MG63 (cell line): ENCODE measurements at regions not wholly inside any gene's neighbourhood (a gene's known extent, or its start where the extent isn't known, plus 50 kb on each side); places are given as distances from the start of the nearest gene placed in this dataset.

Source experiments
- DNase-seq: peaks from one replicate; pipeline ENCODE4 v3.0.0-alpha.2; 2020
- H3K27me3 ChIP-seq: fragments of 250-450 bp; sonication (Bioruptor Pico); 2 replicates; pipeline ENCODE4 v1.5.1; 2020; ENCODE audit warnings: mild to moderate bottlenecking, moderate library complexity
- H3K36me3 ChIP-seq: fragments of 250-450 bp; sonication (Bioruptor Pico); 2 replicates; pipeline ENCODE4 v1.5.1; 2020; ENCODE audit warnings: mild to moderate bottlenecking, moderate library complexity
- H3K4me3 ChIP-seq: fragments of 250-450 bp; sonication (Bioruptor Pico); 2 replicates; pipeline ENCODE4 v1.5.1; 2020; ENCODE audit warnings: mild to moderate bottlenecking, moderate library complexity
- H3K9me3 ChIP-seq: fragments of 250-450 bp; sonication (Bioruptor Pico); 2 replicates; pipeline ENCODE4 v1.5.1; 2020; ENCODE audit warnings: mild to moderate bottlenecking, moderate library complexity

DNA sequence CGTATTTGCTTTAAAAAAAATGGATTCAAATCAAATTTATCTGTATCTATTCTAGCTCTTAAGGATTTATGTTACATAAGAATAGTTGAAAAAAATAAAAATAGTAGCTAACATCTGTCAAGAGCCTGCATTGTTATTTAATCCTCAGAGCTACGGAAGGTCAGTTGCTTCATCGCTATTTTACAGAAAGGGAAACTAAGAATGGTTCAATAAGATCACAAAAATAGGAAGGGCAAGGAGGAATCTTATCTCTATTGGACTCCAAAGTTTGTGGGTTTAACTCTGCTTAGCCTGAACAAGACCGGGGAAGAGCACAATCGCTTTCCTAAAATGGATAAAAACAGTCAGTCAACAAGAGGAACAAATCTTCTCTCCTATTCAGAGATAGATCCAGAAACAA is 270.2 kb upstream of the SMIM31 start:
- Histone ChIP-seq H3K27me3 (no peaks in the 10 kb centered on the region), H3K36me3 (no peaks in the 10 kb centered on the region), H3K9me3 (no peaks in the 10 kb centered on the region), H3K4me3 (no peak overlapping the region)
- no peak for DNase-seq

DNA sequence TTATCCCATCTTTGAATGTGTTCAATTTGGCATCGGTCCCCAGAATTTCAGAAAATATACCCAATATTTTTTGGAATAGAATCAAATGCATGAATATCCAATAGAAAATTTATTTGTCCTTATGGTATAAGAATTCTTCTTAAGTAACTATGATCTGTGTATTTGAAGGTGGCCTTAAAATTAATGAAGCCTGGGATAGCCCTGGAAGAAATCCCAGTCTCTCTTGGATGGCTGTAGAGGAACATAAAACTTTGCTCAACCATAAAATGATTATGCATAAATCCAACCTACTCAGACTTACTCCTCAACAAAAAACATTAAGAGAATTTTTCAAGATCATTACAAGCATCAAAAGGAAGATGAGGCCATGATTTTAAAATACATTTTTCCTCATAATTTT is 269.4 kb upstream of the SMIM31 start:
- Histone ChIP-seq H3K9me3 (no peaks in the 10 kb centered on the region), H3K36me3 (no peaks in the 10 kb centered on the region), H3K4me3 (no peak overlapping the region), H3K27me3 (no peaks in the 10 kb centered on the region)
- DNase-seq = no peak

DNA sequence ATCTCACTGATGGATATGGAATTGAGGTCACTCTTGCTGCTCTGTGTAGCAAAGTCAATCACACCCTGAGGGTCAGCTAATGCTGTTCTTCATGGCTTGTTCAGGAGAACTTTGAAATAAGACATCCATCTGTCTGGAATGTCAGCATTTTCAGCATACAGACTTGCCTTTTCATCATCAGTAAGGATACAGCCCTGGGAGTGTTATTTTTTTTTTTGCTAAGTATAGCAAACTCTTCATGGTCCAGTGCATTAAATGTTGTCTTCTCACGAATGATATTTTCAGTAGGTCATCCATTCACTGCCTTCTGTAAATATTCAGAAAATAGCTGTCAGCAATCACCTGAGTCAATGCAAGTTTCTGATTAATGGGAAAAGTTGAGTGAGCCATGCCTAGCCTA is 268.8 kb upstream of the SMIM31 start:
- Histone ChIP-seq H3K27me3 (no peaks in the 10 kb centered on the region), H3K9me3 (no peaks in the 10 kb centered on the region), H3K36me3 (no peaks in the 10 kb centered on the region), H3K4me3 (no peak overlapping the region)
- DNase-seq = no peak

DNA sequence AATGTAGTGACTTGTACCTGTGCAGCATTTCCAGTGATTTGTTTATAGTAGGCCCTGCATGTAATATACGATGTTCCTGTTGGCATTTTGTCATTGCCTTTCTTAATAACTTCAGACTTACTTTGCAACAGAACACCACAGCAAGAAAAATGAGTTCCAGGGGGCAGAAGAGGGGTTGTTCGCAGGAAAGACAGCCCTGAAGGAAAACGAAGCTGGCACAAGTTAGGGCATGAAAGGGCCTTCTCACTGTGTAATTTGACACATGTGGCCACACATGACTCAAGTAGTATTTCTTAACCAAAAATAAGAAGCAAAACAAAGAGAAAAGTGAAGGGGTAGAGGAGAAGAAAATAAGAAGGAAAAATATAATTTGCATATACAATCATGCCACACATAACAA is 265.8 kb upstream of the SMIM31 start:
- Histone ChIP-seq H3K27me3 (no peaks in the 10 kb centered on the region), H3K4me3 (no peak overlapping the region), H3K36me3 (no peaks in the 10 kb centered on the region), H3K9me3 (no peaks in the 10 kb centered on the region)
- DNase-seq = no peak

DNA sequence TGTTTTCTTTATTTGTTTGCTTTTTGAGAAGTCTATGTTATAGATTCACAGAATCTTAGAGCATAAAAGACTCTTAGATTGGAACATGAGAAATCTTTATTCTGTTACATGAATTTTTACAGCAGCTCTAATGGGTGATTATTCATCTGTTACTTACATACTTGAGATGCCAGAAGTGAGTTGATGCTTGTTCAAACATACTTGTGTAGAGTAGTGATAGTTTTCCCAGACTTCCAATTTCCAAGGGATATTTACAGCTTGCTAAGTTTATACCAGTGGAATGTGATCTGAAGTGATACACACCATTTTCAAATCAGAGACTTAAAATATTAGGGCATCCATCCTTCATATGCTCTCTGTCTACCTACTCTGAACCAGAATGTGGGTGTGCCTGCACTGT is 252.9 kb upstream of the SMIM31 start:
- Histone ChIP-seq H3K36me3 (no peaks in the 10 kb centered on the region), H3K4me3 (no peak overlapping the region), H3K27me3 (no peaks in the 10 kb centered on the region), H3K9me3 (no peaks in the 10 kb centered on the region)
- no peak for DNase-seq

DNA sequence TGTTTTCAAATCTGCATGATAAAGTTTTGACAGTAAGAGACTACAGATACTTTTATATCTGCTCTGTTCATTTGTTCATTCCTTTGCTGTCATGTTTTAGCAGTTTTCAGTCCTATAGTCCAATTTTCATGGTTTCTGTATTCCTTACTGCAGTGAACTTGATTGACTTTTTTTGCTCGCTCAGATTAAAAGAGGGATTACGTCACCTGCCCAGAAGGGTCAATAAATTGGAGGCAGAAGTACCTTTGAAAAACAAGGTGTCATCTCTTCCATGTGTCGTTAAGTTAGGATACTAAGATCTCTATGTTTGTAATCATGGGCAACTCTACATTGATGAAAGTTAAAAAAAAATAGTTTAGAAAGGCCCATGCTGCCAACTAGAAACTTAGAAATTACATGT is 250.1 kb upstream of the SMIM31 start:
- Histone ChIP-seq H3K36me3 (no peaks in the 10 kb centered on the region), H3K4me3 (no peak overlapping the region), H3K9me3 (no peaks in the 10 kb centered on the region), H3K27me3 (no peaks in the 10 kb centered on the region)
- DNase-seq = no peak

DNA sequence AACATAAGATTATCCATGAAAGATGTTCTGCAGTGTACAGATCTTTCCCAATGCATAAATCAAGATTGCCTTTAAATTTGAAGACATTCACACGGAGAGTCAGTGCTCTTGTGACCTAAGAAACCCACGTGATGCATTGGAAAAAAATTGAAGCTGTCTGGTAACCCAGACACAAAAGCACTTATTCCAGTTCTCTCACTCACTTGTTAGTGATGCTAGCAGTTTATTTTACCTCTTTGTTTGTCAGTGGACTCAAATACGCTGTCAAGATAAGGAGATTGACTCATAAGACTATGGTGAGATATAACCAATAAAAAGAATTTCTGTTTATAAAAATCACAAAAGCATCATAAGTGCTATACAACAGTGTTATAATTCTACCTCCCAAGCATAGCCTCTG is 245.8 kb upstream of the SMIM31 start:
- Histone ChIP-seq H3K27me3 (no peaks in the 10 kb centered on the region), H3K36me3 (no peaks in the 10 kb centered on the region), H3K9me3 (no peaks in the 10 kb centered on the region), H3K4me3 (no peak overlapping the region)
- no peak for DNase-seq

DNA sequence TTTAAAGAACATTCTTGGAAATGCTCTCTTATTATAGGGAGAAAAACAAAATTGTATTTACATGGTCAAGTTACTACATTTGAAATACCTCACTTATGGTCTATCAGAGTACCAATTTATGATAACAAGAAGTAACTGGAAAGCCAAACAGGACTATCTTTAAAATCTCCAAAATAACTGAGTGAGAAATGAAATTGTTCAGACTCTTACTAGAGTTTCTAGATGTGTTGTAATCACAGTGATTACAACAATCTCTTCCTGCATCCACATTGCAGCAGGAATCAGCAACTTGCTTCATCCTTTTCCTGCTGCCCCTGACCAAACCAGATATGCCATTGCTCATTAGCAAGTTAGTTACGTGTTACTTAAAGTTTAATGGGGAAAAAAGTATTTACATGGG is 245.2 kb upstream of the SMIM31 start:
- no peaks in the 10 kb centered on the region for H3K27me3 ChIP-seq
- DNase-seq = no peak
- no peaks in the 10 kb centered on the region for H3K36me3 ChIP-seq
- no peak overlapping the region for H3K4me3 ChIP-seq
- H3K9me3 ChIP-seq = no peaks in the 10 kb centered on the region

DNA sequence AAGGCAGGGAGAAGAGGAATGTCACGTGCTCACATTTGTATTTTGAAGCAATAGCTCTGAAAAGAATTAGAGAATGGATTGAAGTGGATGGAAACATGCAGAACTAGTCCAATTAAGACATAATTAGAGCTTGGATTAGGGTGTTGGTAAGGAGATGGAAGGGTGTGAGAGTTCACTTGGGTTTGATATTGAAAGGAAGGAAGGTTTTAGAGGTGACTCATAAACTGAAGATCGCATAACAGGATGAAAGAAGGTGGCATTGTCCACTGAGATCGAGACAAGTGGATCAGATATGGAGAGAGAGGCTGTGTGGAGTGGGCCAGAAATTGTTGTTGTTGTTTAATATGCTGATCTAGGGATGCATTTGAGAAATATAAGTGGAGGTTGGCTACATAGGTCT is 244.0 kb upstream of the SMIM31 start:
- H3K36me3 ChIP-seq = no peaks in the 10 kb centered on the region
- no peak for DNase-seq
- no peak overlapping the region for H3K4me3 ChIP-seq
- H3K9me3 ChIP-seq = no peaks in the 10 kb centered on the region
- no peaks in the 10 kb centered on the region for H3K27me3 ChIP-seq

DNA sequence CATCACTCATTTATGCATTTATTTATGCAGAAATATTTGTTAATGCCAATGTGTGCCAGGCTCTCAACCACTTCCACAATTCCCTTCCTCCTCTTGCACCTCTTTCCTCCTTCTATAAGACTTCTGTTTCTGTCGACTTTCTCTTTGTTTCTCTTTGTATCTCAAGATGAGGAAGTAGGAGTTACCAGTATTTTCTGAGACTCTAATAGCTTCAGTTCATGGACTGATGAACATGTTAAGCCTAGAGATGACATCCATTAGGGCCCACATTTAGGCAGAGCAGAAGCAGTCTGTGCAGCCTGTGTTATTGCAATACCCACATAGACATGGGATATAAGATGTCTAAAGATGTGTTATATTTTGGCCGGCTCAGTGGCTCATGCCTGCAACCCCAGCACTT is 241.8 kb upstream of the SMIM31 start:
- no peak for DNase-seq
- no peaks in the 10 kb centered on the region for H3K36me3 ChIP-seq
- no peaks in the 10 kb centered on the region for H3K27me3 ChIP-seq
- no peaks in the 10 kb centered on the region for H3K9me3 ChIP-seq
- no peak overlapping the region for H3K4me3 ChIP-seq

DNA sequence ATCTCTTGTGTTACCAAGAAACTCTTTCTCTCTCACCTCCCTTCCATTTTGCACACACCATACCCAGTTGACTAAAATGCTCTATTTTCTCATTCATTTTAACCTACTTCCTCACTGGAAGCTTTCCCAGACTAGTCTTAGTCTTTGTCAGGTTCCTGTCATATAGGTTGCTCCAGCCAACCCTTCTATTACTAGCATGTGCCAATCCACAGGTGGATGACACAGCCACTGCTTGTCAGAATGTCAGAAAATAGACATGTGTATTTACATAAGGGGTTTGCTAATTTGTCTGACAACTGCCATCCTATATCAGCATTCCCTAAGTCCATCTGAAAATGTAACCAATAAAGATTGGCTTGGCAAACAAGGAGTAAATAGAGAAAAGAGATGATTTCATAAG is 239.2 kb upstream of the SMIM31 start:
- Histone ChIP-seq H3K9me3 (no peaks in the 10 kb centered on the region), H3K36me3 (no peaks in the 10 kb centered on the region), H3K27me3 (no peaks in the 10 kb centered on the region), H3K4me3 (no peak overlapping the region)
- DNase-seq = no peak

DNA sequence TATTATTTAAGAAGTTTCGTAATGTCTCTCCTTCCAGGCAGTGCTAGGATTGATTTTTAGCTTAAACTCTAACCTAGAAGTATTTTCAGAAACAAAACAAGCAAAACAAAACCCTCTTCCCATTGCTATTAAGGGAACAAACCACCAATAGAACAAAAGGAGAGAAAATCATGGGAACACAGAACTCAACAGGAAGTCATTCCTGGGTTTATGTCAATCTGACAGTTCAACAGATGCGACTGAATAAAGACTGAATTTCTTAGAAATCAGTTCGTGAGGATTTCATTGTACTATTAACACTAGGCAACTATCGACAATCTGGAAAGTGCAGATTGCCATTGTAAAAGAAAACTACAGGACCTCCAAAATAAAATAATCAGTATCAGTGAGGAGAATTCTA is 229.1 kb upstream of the SMIM31 start:
- no peaks in the 10 kb centered on the region for H3K27me3 ChIP-seq

DNA sequence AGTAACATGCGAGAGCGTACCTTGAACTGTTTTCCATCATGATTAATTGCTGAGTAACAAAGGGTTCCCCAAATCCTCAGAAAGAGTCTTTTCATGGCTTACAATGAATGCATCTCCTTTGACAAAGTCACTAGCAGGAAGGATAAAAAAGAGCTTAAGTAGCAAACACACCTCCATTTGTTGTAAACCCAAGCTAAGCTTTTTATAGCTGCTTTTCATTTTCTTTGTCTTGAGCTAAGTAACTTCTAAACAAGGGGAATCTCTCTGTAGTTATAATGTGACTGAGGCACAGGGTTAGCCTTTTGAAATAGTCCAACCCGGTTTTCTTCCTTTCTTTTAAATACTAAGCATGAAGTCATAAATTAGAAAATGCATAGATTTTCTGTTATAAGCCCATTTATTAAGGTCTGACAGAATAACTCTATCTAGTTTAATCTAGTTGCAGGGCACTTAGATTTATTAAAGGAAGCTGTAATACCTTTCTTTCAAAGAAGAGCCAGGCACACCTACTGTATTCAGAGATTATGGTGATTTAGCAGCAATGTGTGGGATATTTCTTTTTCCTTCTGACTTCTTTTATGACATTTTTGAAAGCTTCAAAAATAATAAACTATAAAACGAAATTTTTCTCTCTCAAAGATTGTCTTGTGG is 226.9 kb upstream of the SMIM31 start:
- no peak for DNase-seq
- Histone ChIP-seq H3K36me3 (no peaks in the 10 kb centered on the region), H3K9me3 (no peaks in the 10 kb centered on the region), H3K27me3 (no peaks in the 10 kb centered on the region), H3K4me3 (no peak overlapping the region)

More for the DNA sequence above, 229.1 kb upstream of the SMIM31 start:
- H3K9me3 ChIP-seq = no peaks in the 10 kb centered on the region
- DNase-seq = no peak
- H3K4me3 ChIP-seq = no peak overlapping the region
- no peaks in the 10 kb centered on the region for H3K36me3 ChIP-seq

DNA sequence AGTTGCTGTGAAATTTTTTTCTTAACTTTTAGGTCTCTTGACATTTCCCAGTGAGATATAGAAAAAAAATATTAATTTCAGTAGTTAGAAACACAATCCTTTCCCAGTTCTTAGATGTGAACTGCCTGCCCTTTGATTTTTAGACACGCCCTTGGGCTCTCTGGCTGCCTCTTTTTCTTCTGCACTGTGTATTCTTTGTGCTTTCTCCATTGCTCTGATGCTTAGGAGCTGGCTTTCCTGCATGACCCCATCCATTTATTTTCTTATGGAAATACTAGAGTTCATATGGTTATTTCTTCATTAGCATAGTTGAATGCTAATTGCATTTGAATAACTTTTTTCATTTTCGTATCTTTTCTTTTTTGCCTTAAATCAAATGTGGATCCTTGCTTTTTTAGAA is 224.9 kb upstream of the SMIM31 start:
- Histone ChIP-seq H3K4me3 (no peak overlapping the region), H3K27me3 (no peaks in the 10 kb centered on the region), H3K9me3 (no peaks in the 10 kb centered on the region), H3K36me3 (no peaks in the 10 kb centered on the region)
- no peak for DNase-seq

DNA sequence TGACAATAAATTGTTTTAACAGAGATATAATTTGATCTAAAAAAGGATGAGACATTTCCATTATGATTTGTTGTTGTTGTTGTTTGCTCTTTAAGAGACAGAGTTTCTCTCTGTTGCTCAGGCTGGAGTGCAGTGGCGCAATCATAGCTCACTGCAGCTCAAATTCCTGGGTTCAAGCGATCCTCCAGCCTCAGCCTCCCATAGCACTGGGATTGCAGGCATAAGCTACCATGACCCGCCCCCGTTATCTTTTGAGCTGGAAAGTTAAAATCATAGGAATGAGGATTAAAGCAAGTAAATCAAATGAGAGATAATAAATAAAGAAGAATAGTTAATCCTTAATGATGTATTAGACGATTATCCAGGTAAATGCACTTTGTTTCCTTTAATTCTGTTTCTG is 224.4 kb upstream of the SMIM31 start:
- H3K9me3 ChIP-seq = no peaks in the 10 kb centered on the region

DNA sequence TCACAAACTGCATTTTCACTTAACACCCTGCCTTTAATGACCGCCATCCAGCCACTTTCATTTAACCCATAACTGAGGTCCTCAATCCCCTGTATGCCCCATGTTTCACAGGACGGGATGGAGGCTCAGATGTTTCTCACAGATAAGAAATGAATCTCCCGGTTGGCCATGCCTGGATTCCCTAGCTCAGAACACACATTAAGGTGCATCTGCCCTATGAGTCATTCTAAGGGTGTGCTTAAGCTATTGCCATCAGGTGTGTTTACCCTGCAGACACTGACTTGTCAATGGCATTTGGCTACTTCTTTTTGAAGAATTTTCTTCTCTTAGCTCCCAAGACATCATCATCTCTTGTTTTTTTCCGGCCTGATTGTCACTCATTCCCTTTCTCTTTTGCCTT is 222.6 kb upstream of the SMIM31 start:
- no peak for DNase-seq
- H3K9me3 ChIP-seq = no peaks in the 10 kb centered on the region
- no peaks in the 10 kb centered on the region for H3K36me3 ChIP-seq

More for the DNA sequence above, 224.4 kb upstream of the SMIM31 start:
- H3K36me3 ChIP-seq = no peaks in the 10 kb centered on the region
- DNase-seq = no peak
- H3K27me3 ChIP-seq = no peaks in the 10 kb centered on the region
- no peak overlapping the region for H3K4me3 ChIP-seq

DNA sequence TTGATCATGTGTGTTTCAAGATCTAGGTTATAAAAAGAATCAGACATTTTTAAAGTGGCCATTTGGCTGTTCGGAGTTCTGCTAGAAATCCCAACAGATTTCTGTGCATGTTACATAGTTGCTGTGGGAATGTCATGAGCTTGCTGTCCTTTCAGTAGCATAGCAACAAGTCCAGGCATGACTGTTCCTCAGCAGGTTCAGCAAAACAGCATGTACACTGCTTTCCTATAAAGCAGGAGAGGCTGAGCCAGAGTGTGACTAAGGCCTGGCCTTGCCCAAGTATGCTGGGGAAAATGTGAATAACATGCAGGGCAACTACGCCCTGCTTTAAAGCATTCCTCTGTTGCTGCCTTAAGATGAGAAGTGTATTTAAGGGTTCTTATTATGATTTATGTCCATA is 217.1 kb upstream of the SMIM31 start:
- H3K36me3 ChIP-seq = no peaks in the 10 kb centered on the region
- H3K27me3 ChIP-seq = no peaks in the 10 kb centered on the region
- H3K4me3 ChIP-seq = no peak overlapping the region
- no peaks in the 10 kb centered on the region for H3K9me3 ChIP-seq
- DNase-seq = peak; percentile 87

More for the DNA sequence above, 222.6 kb upstream of the SMIM31 start:
- Histone ChIP-seq H3K4me3 (no peak overlapping the region), H3K27me3 (no peaks in the 10 kb centered on the region)

DNA sequence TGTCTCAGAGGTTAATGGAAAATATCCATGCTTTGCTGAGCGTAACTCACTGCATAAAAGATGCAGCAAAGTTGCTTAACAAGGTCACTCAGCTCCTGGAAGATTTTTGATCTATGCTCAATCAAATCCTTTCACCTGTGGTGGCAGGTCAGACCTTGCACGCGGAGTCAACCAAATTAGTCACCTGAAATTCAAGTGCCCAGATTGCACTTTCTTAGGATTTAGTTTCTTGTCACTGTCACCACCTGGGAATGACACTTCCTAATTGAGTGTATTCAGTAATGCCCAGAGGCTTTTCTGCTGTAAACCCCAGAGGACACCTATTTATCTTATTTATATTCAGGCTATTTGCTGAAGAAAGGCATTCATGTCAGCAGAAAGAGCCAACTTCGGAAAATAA is 215.8 kb upstream of the SMIM31 start:
- DNase-seq = no peak
- H3K36me3 ChIP-seq = no peaks in the 10 kb centered on the region
- H3K9me3 ChIP-seq = no peaks in the 10 kb centered on the region
- H3K27me3 ChIP-seq = no peaks in the 10 kb centered on the region
- no peak overlapping the region for H3K4me3 ChIP-seq

DNA sequence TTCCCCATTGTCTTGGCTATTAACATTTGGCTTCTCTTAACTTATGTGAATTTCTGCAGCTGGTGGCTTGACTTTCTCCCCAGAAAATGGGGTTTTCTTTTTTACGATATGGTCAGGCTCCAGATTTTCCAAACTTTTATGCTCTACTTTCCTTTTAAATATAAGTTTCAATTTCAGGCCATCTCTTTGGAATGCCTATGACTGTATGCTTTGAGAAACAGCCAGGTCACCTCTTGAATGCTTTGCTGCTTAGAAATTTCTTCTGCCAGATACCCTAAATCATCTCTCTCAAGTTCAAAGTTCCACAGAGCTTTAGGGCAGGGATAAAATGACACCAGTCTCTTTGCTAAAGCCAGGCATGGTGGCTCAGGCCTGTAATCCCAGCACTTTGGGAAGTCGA is 212.9 kb upstream of the SMIM31 start:
- DNase-seq = no peak
- Histone ChIP-seq H3K36me3 (no peaks in the 10 kb centered on the region), H3K9me3 (no peaks in the 10 kb centered on the region), H3K4me3 (no peak overlapping the region), H3K27me3 (no peaks in the 10 kb centered on the region)
